H1 (cell line): ENCODE measurements at regions not wholly inside any gene's neighbourhood (a gene's known extent, or its start where the extent isn't known, plus 50 kb on each side); places are given as distances from the start of the nearest gene placed in this dataset.

Source experiments
- GTF2F1 ChIP-seq: IDR thresholded peaks from 2 replicates; pipeline ENCODE4 v1.6.1; 2012; ENCODE audit warnings: low read depth, low read length, improper control_type of control experiment, borderline replicate concordance
- KDM1A ChIP-seq: fragments of 200-600, 300-600 bp; sonication (generic); IDR thresholded peaks from 2 replicates; pipeline ENCODE4 v1.7.1; 2016; ENCODE audit warnings: mild to moderate bottlenecking, low read length, borderline replicate concordance
- SIX5 ChIP-seq: IDR thresholded peaks from 2 replicates; pipeline ENCODE4 v1.6.1; 2011; ENCODE audit warnings: mild to moderate bottlenecking, low read depth, low read length
- SRF ChIP-seq: IDR thresholded peaks from 2 replicates; pipeline ENCODE4 v1.6.1; 2011; ENCODE audit warnings: mild to moderate bottlenecking, low read depth, low read length, moderate library complexity
- YY1 ChIP-seq: IDR thresholded peaks from 2 replicates; pipeline ENCODE4 v1.6.1; 2011; ENCODE audit warnings: low read depth, mild to moderate bottlenecking, low read length

GRCh38 chr15:91400481-91400880, 300.4 kb downstream of the SV2B start (continued):
- TF ChIP-seq SIX5 (no peak), GTF2F1 (no peak), KDM1A (no peak), YY1 (no peak), SRF (no peak)
